Astrocyte of the cerebellum (primary cell): ENCODE measurements at regions not wholly inside any gene's neighbourhood (a gene's known extent, or its start where the extent isn't known, plus 50 kb on each side); places are given as distances from the start of the nearest gene placed in this dataset.

Source experiments
- DNase-seq: peaks from one replicate; pipeline ENCODE4 v3.0.0-alpha.2; 2011; ENCODE audit warnings: low read depth
- H3K4me3 ChIP-seq: 2 replicates; pipeline ENCODE4 v1.5.1; 2011; ENCODE audit warnings: mild to moderate bottlenecking, low read depth, low read length, moderate library complexity
- in situ Hi-C: cut with HindIII; loops from 2 replicates; pipeline ENCODE4 v1.10.0; 2017; ENCODE audit warnings: low sequenced_read_pairs
- TF ChIP-seq, protein P1 (sequence below): IDR thresholded peaks from 2 replicates; pipeline ENCODE4 v1.5.1; 2012; ENCODE audit warnings: low read length, low read depth, moderate library complexity, mild to moderate bottlenecking; ENCODE audit errors: missing control alignments

DNA sequence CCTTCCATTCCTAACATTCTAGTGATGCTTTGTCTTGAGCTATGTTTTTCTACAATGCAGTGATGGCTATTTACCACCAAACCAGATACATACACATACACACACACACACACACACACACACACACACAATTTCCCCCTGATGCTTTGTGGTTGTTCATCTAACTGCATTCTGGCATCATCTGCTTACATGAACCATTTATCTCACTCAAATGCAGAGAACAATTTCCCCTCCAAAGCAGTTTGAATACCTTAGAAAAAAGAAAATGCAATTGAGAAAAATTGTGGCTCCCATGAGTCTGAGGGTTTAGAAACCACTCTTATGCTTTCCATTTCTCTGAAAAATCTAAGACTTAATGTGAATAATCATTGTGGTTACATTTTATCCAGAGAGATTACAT, 1024.8 kb downstream of the TLE4 start:
- in situ Hi-C loops: no loop called here
- H3K4me3 ChIP-seq: no peak overlapping the region
- DNase-seq: no peak
- TF ChIP-seq, protein P1, sequence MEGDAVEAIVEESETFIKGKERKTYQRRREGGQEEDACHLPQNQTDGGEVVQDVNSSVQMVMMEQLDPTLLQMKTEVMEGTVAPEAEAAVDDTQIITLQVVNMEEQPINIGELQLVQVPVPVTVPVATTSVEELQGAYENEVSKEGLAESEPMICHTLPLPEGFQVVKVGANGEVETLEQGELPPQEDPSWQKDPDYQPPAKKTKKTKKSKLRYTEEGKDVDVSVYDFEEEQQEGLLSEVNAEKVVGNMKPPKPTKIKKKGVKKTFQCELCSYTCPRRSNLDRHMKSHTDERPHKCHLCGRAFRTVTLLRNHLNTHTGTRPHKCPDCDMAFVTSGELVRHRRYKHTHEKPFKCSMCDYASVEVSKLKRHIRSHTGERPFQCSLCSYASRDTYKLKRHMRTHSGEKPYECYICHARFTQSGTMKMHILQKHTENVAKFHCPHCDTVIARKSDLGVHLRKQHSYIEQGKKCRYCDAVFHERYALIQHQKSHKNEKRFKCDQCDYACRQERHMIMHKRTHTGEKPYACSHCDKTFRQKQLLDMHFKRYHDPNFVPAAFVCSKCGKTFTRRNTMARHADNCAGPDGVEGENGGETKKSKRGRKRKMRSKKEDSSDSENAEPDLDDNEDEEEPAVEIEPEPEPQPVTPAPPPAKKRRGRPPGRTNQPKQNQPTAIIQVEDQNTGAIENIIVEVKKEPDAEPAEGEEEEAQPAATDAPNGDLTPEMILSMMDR: no peak

- H3K4me3 ChIP-seq: no peak overlapping the region
- in situ Hi-C loops: no loop called here
- TF ChIP-seq, protein P1: no peak
- no peak for DNase-seq
Measured at GRCh38 chr9:80595192-80595591, 1023.4 kb downstream of the TLE4 start.

DNA sequence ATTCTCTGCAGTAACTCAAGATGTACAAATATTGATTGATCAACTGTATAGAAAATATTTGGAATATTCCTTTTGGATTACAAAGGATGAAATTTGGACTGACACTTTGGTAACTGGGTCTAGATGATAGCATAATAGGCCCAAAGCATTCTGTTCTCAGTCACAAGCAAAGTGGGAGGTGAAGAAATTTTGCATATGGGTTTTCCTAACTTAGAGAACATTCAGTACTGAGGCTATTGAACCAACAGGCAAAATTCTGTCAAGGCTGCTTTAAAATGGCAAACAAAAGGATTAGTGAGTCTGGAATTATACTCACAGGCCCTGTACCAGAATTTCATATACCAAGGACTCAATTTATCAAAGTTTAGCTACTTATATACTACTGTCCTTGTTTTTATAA, 1020.6 kb downstream of the TLE4 start:
- TF ChIP-seq, protein P1: no peak
- DNase-seq: no peak
- no peak overlapping the region for H3K4me3 ChIP-seq
- in situ Hi-C loops: no loop called here

DNA sequence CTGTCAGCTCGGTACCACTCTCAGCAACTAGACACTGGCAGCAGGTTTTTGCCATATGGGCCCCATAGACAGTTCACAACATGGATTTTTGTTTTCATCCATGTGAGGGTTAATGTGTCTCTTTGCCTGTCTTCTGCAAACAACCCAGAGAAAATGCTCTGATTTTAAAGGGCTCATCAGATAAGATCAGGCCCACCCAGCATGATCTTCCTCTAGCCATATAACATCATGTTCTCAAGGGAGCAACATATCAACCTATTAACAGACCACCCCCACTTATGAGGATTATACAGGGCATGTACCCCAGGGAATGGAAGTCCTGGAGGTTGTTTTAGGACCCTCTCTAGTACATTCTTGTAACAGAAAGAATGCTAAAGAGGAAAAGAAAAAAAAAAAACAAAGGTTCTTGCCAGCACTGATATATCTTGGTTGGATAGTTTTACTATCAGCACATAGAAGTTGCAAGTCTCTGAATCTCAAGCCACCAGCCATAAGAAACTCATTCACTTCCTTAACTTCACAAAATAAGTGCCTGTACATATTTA, 1015.1 kb downstream of the TLE4 start:
- TF ChIP-seq, protein P1: no peak

GRCh38 chr9:80571953-80572352, 1000.2 kb downstream of the TLE4 start:
- H3K4me3 ChIP-seq: no peak overlapping the region
- DNase-seq: no peak
- TF ChIP-seq, protein P1: no peak
- in situ Hi-C loops: no loop called here

More for the DNA sequence above, 1015.1 kb downstream of the TLE4 start:
- in situ Hi-C loops: no loop called here
- no peak overlapping the region for H3K4me3 ChIP-seq
- DNase-seq: no peak

- TF ChIP-seq, protein P1: no peak
- no peak overlapping the region for H3K4me3 ChIP-seq
- DNase-seq: no peak
- in situ Hi-C loops: no loop called here
Measured at GRCh38 chr9:80569236-80569635, 997.5 kb downstream of the TLE4 start.
